Osteoblast (primary cell): ENCODE measurements at regions not wholly inside any gene's neighbourhood (a gene's known extent, or its start where the extent isn't known, plus 50 kb on each side); places are given as distances from the start of the nearest gene placed in this dataset.

Experiments
- DNase-seq: peaks from one replicate; pipeline ENCODE4 v3.0.0; 2011; ENCODE audit warnings: low spot score, mixed read lengths; ENCODE audit not compliant: insufficient read length; ENCODE audit errors: missing footprints
- H2AFZ ChIP-seq: 2 replicates; pipeline ENCODE4 v1.6.0; 2011; ENCODE audit warnings: mild to moderate bottlenecking, low read length
- H3K27ac ChIP-seq: 2 replicates; pipeline ENCODE4 v1.5.1; 2011; ENCODE audit warnings: mild to moderate bottlenecking, low read depth, low read length, moderate library complexity
- H3K27me3 ChIP-seq: 2 replicates; pipeline ENCODE4 v1.6.0; 2012; ENCODE audit warnings: mild to moderate bottlenecking, control low read depth, inconsistent platforms, low read length, moderate library complexity; ENCODE audit not compliant: insufficient read depth
- H3K36me3 ChIP-seq: 2 replicates; pipeline ENCODE4 v1.5.1; 2011; ENCODE audit warnings: mild to moderate bottlenecking, low read length, control low read depth, moderate library complexity; ENCODE audit not compliant: insufficient read depth
- H3K4me1 ChIP-seq: 2 replicates; pipeline ENCODE4 v1.5.1; 2011; ENCODE audit warnings: mild to moderate bottlenecking, low read length, control low read depth, moderate library complexity; ENCODE audit not compliant: insufficient read depth
- H3K4me2 ChIP-seq: 2 replicates; pipeline ENCODE4 v1.6.0; 2011; ENCODE audit warnings: mild to moderate bottlenecking, low read length; ENCODE audit not compliant: insufficient read depth
- H3K4me3 ChIP-seq: fragments of 200-600 bp; sonication (generic); 3 replicates; pipeline ENCODE4 v1.5.1; 2012; ENCODE audit warnings: mild to moderate bottlenecking, low read length, inconsistent platforms; ENCODE audit not compliant: insufficient read depth
- H3K79me2 ChIP-seq: 2 replicates; pipeline ENCODE4 v1.6.0; 2012; ENCODE audit warnings: mild to moderate bottlenecking, low read length, control low read depth, inconsistent platforms; ENCODE audit not compliant: insufficient read depth
- H3K9me3 ChIP-seq: 2 replicates; pipeline ENCODE4 v1.5.1; 2011; ENCODE audit warnings: low read depth, low read length, control low read depth
- H4K20me1 ChIP-seq: 2 replicates; pipeline ENCODE4 v1.6.0; 2012; ENCODE audit warnings: mild to moderate bottlenecking, low read length, control low read depth; ENCODE audit not compliant: insufficient read depth
- CTCF ChIP-seq: IDR thresholded peaks from 2 replicates; pipeline ENCODE4 v1.5.1; 2011; ENCODE audit warnings: mild to moderate bottlenecking, low read depth, low read length, moderate library complexity; ENCODE audit errors: extremely low read depth

- Histone ChIP-seq H4K20me1 (no peaks in the 10 kb centered on the region), H3K36me3 (no peaks in the 10 kb centered on the region), H3K4me2 (no peak overlapping the region), H3K9me3 (no peaks in the 10 kb centered on the region), H3K4me3 (no peak overlapping the region), H3K27ac (no peak overlapping the region), H2AFZ (no peak overlapping the region), H3K4me1 (no peaks in the 10 kb centered on the region), H3K27me3 (no peaks in the 10 kb centered on the region), H3K79me2 (no peaks in the 10 kb centered on the region)
- TF ChIP-seq CTCF: no peak
- no peak for DNase-seq
These were observed 97.6 kb upstream of the TBX20 start for GRCh38 chr7:35351466-35351865.

DNA sequence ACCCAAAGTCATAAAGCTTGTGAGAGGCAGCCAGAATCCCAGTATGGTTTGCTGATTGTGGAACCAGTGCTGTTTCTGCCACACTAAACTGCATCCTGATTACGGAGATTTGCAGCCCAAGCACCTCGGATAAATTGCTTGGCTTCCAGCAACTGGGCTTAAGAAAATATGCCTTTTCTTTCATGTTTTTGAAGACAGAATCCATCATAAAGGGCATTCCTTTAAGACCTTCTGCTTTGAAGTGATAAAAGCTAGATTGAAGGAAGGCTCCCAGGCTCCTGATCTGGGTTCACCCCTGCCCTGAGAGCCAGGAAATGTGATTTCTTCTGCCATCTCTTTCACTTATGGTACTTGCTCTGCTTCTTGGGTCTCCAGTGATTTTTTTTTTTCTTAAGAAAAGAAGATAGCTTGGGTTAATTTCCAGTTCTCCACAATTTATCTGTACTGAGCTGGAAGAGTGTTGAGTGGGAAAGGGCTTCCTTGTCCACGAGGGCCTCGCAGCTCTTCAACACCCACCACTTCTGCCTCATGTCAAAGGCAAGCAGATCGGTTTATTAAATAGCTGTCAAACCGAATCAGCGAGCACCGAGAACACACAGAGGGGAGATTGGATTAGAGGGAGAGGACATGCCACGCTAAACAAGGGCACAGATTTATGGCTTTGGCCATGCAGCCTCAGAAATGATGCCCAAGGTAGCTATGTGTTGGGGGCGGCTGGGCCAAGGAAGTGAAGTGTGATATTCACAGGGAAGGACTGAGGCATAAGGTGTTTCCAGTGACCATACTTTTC, 94.9 kb upstream of the TBX20 start:
- H3K9me3 ChIP-seq: no peaks in the 10 kb centered on the region
- no peaks in the 10 kb centered on the region for H3K4me1 ChIP-seq
- H3K27me3 ChIP-seq: no peaks in the 10 kb centered on the region
- H3K79me2 ChIP-seq: no peaks in the 10 kb centered on the region
- no peak overlapping the region for H3K27ac ChIP-seq
- H2AFZ ChIP-seq: no peak overlapping the region
- no peak overlapping the region for H3K4me2 ChIP-seq
- no peak overlapping the region for H3K4me3 ChIP-seq
- no peak for TF ChIP-seq CTCF
- no peak for DNase-seq
- no peaks in the 10 kb centered on the region for H4K20me1 ChIP-seq
- no peaks in the 10 kb centered on the region for H3K36me3 ChIP-seq

- Histone ChIP-seq H3K79me2 (no peaks in the 10 kb centered on the region), H3K4me2 (no peak overlapping the region), H3K4me3 (no peak overlapping the region), H3K27ac (no peak overlapping the region), H2AFZ (no peak overlapping the region), H3K4me1 (no peaks in the 10 kb centered on the region), H3K36me3 (no peaks in the 10 kb centered on the region), H4K20me1 (no peaks in the 10 kb centered on the region), H3K9me3 (no peaks in the 10 kb centered on the region), H3K27me3 (no peaks in the 10 kb centered on the region)
- no peak for TF ChIP-seq CTCF
- no peak for DNase-seq
These were observed 88.9 kb upstream of the TBX20 start for GRCh38 chr7:35342786-35343185.

DNA sequence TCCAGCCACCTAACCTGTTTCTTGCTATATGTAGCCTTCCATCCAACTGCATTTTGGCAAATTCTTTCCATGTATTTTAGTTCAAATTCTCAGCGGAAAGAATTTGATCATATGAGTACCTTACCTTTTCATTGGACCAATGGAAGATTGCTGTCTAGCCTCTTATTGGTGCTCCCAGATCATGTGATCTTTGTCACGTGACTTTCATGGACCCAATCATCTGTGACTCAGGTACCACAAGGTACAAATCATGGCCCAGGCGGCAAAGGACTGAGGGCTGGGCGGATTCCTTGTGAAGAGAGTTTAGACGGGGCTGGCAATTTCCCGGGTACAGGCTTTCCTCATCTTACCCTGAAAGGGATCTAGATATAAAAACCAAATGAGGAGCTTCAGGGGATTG, 85.9 kb upstream of the TBX20 start:
- Histone ChIP-seq H3K4me1 (no peaks in the 10 kb centered on the region), H3K79me2 (no peaks in the 10 kb centered on the region), H3K27ac (no peak overlapping the region), H2AFZ (no peak overlapping the region), H3K36me3 (no peaks in the 10 kb centered on the region), H3K4me3 (no peak overlapping the region), H3K9me3 (no peaks in the 10 kb centered on the region), H3K4me2 (no peak overlapping the region), H3K27me3 (no peaks in the 10 kb centered on the region), H4K20me1 (no peaks in the 10 kb centered on the region)
- no peak for TF ChIP-seq CTCF
- DNase-seq: no peak
